ENCODE measurements at regions not wholly inside any gene's neighbourhood (a gene's known extent, or its start where the extent isn't known, plus 50 kb on each side); places are given as distances from the start of the nearest gene placed in this dataset.

DNA sequence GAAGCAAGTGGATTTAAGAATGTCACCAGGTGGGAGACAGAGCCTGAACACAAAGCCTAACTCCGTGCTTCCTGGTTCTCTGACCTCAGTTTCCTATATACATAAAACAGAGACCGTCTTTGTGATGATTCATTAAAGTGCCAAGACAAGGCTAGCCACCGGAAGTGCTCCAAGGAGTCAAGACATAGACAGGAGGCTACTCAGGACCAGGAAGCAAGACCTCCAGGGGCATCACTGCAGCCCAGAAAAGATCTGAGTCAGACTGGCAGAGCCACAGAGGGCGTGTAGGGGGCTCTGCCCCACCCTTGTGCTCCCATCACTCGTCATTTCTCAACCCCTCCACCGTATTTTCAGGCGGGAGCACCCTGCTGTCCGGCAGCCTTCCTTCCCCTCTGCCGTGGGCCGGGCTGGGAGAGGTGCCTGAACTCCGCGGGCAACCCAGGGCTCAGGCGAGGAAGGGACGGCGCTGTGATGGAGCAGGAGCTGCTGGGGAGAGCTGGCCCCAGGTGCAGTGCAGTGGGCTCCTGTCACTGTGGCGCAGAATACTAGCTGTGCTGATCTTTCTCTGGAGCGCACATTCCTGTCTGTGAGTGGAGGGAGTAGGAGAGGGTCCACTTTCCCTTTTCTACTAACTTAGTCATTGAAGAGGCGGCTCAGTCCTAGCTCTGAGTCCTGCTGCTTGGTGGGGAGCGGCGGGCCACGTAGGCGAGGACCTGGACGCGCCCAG lies 134.7 kb upstream of the GPR12 start:
- intact Hi-C loops (cut with DNase I): no loop called here
- H3K9me3 ChIP-seq: peaks cover 0 to 8% (median 0%) of the 10 kb centered on the region in 11 donors
- H3K4me1 ChIP-seq: no peaks in the 10 kb centered on the region
- peaks cover 0 to 52% (median 21%) of the 10 kb centered on the region in 7 donors for H3K27me3 ChIP-seq
- H3K36me3 ChIP-seq: no peaks in the 10 kb centered on the region
- no peak overlapping the region for H3K4me3 ChIP-seq
- ATAC-seq (no peak), DNase-seq (no peak)
- TF ChIP-seq, protein P1, sequence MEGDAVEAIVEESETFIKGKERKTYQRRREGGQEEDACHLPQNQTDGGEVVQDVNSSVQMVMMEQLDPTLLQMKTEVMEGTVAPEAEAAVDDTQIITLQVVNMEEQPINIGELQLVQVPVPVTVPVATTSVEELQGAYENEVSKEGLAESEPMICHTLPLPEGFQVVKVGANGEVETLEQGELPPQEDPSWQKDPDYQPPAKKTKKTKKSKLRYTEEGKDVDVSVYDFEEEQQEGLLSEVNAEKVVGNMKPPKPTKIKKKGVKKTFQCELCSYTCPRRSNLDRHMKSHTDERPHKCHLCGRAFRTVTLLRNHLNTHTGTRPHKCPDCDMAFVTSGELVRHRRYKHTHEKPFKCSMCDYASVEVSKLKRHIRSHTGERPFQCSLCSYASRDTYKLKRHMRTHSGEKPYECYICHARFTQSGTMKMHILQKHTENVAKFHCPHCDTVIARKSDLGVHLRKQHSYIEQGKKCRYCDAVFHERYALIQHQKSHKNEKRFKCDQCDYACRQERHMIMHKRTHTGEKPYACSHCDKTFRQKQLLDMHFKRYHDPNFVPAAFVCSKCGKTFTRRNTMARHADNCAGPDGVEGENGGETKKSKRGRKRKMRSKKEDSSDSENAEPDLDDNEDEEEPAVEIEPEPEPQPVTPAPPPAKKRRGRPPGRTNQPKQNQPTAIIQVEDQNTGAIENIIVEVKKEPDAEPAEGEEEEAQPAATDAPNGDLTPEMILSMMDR (IDR thresholded peaks at IDR 0.05): no peak
- WGBS, 2 donors: 33 to 37% methylated on average over 24 of the region's 24 CpGs
- H3K27ac ChIP-seq: no peak overlapping the region

DNA sequence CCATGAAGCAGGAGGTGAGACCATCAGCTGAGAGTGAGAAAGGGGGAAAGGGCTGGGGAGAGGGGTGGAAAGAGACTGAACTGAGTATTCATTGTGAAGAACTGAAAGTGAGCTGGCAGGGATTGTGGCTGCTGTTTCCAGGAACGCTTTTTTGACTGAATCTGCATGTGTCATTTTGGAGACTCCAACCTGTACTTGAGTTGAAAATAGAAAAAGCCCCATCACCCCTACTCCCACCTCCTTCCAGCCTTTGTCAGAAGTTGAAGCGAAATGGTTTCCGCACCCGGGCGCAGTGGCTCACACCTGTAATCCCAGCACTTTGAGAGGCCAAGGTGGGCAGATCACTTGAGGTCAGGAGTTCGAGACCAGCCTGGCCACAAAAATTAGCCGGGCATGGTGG lies 128.0 kb upstream of the GPR12 start:
- H3K4me1 ChIP-seq: no peaks in the 10 kb centered on the region
- no peak overlapping the region for H3K27ac ChIP-seq
- TF ChIP-seq, protein P1 (IDR thresholded peaks at IDR 0.05): no peak
- intact Hi-C loops (cut with DNase I): no loop called here
- 84 to 88% methylated on average over 7 of the region's 7 CpGs for WGBS, 2 donors
- peaks cover 0 to 32% (median 9%) of the 10 kb centered on the region in 7 donors for H3K27me3 ChIP-seq
- peaks cover 0 to 8% (median 0%) of the 10 kb centered on the region in 11 donors for H3K9me3 ChIP-seq
- H3K4me3 ChIP-seq: no peak overlapping the region
- ATAC-seq (no peak), DNase-seq (no peak)
- no peaks in the 10 kb centered on the region for H3K36me3 ChIP-seq

- H3K4me3 ChIP-seq: no peak overlapping the region
- H3K9me3 ChIP-seq: peaks cover 0 to 8% (median 0%) of the 10 kb centered on the region in 11 donors
- no peaks in the 10 kb centered on the region for H3K36me3 ChIP-seq
- no peak for ATAC-seq
- TF ChIP-seq, protein P1 (IDR thresholded peaks at IDR 0.05): no peak
- 59 to 91% methylated on average over 3 of the region's 3 CpGs for WGBS, 2 donors
- intact Hi-C loops (cut with DNase I): no loop called here
- H3K27ac ChIP-seq: no peak overlapping the region
- peaks cover 0 to 39% (median 17%) of the 10 kb centered on the region in 7 donors for H3K27me3 ChIP-seq
- no peak for DNase-seq
- H3K4me1 ChIP-seq: no peaks in the 10 kb centered on the region
Observed at GRCh38 chr13:26887594-26887993, 127.0 kb upstream of the GPR12 start.

DNA sequence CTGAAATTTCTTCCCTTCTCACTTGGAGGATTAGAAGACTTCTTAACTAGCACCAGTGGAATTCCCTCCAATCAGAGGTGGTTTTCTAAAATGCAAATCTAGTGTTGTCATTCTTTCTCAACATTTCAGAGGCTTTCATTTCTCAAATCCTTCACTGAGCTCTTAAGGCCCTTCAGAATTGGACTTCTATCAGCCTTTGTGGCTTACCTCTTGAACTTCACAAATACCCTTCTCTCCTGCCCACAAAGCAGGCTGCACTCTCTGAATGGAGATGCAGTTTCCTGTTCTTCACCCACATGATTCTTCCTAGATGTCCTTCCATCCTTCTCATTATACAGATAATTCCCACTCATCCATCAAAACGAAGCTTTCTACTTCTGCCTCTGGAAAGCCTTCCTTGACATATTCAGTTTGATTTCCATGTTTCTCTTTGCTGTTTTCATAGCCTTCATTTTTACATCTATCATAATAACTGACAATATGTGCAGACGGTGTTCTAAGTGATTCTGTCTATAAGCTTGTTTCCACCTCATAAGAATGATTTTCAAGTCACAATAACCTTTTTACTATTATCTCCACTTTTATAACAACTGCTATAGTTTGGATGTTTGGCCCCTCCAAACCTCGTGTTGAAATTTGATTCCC lies 123.1 kb upstream of the GPR12 start:
- Histone ChIP-seq H3K27me3 (peaks cover 0 to 57% (median 24%) of the 10 kb centered on the region in 7 donors), H3K36me3 (no peaks in the 10 kb centered on the region), H3K4me1 (no peaks in the 10 kb centered on the region), H3K27ac (no peak overlapping the region), H3K9me3 (no peaks in the 10 kb centered on the region), H3K4me3 (no peak overlapping the region)
- DNase-seq (no peak), ATAC-seq (no peak)
- 58 to 59% methylated on average over 3 of the region's 3 CpGs for WGBS, 2 donors
- intact Hi-C loops (cut with DNase I): no loop called here
- TF ChIP-seq, protein P1 (IDR thresholded peaks at IDR 0.05): no peak

Data from heart right ventricle (tissue), 16 donors.